ENCODE measurements at regions not wholly inside any gene's neighbourhood (a gene's known extent, or its start where the extent isn't known, plus 50 kb on each side); places are given as distances from the start of the nearest gene placed in this dataset.

- Mint-ChIP-seq H3K4me3 (no peak overlapping the region), H3K27me3 (peaks cover 0 to 6% of the 10 kb centered on the region in 2 donors), H3K27ac (no peak overlapping the region), H3K36me3 (ENCODE audit: insufficient read depth) (peaks cover 3% of the 10 kb centered on the region), H3K9me3 (no peaks in the 10 kb centered on the region), H3K4me1 (ENCODE audit: low read depth in 2 of 2) (no peaks in the 10 kb centered on the region)
- ATAC-seq (replicated peaks) (no peak), DNase-seq (no peak)
These were observed 245.3 kb upstream of the HTR2A start for GRCh38 chr13:47142105-47142504.

DNA sequence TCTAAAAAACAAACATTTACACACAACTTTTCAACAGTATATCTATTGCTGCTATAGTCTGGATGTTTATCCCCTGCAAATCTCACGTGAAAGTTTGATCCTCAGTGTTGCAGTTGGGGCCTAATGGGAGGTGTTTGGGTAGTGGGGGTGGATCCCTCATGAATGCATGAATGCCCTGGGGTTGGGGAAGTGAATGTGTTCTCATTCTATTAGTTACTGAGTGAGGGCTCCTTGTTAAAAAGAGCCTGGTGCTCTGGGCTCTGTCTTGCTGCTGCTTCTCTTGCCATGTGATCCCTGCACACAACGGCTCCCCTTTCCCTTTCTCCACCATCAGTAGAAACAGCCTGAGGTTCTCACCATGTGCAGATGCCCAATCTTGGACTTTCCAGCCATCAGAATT is 242.7 kb upstream of the HTR2A start:
- Mint-ChIP-seq H3K4me1 (ENCODE audit: low read depth in 2 of 2) (no peaks in the 10 kb centered on the region), H3K9me3 (peaks cover 0 to 5% of the 10 kb centered on the region in 2 donors), H3K4me3 (no peak overlapping the region), H3K36me3 (ENCODE audit: insufficient read depth) (no peaks in the 10 kb centered on the region), H3K27ac (no peak overlapping the region), H3K27me3 (peaks cover 0 to 6% of the 10 kb centered on the region in 2 donors)
- DNase-seq (no peak), ATAC-seq (replicated peaks) (no peak)

DNA sequence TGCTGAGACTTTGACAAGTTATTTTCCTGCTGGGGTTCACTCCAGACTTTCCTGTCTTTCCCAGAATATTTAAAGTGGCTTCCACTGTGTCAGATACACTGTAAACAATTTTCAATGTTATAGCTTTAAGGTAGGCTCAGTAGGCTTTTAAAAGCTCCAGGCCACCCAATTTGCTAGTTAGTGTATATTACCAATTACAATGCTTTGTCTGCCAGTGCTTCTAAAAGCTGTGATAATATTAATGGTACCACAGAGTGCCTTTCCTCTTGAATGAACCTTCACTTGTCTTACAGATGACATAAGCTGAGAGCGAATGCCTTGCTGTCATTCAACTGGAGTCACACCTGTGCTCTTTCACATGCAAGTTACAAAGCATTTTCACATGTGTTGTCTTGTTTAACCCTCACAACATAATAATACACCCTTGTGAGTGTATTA is 239.7 kb upstream of the HTR2A start:
- ATAC-seq (replicated peaks) (no peak), DNase-seq (no peak)
- Mint-ChIP-seq H3K4me3 (no peak overlapping the region), H3K36me3 (ENCODE audit: insufficient read depth) (no peaks in the 10 kb centered on the region), H3K4me1 (ENCODE audit: low read depth in 2 of 2) (no peaks in the 10 kb centered on the region), H3K27ac (no peak overlapping the region), H3K27me3 (peaks cover 0 to 6% of the 10 kb centered on the region in 2 donors), H3K9me3 (peaks cover 0 to 5% of the 10 kb centered on the region in 2 donors)

DNA sequence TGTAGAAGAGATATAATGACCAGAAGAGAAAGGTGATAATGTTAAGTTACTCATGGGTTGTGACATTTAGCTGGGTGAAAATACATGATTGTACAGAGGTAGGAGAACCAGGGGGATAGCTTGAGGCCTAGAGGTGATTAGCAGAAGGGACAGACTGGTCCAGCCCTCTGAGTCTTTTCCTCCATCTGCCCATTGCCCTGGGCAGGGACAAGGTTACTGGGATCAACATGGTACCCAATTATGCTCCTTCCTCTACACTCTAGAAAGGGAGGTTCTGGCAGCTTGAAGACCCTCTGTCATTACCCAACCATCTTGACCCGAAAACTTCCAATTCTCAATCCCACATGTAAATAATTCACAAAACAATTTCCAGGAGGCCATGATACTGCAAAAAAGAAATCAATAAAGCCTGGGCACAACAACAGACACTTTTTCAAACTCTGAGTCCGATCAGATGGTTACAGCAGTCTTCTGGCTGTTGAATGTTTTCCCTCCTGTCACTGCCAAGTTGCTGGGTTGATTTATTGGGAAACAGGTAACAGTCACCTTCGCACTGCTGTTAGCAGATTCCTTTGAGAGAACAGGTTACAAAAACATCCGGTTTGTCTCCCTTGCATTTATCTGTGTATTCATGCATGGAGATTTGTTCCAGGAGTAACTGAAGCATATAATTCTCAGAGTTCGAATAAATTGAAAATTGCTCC is 239.1 kb upstream of the HTR2A start:
- DNase-seq (no peak), ATAC-seq (replicated peaks) (no peak)
- H3K36me3 Mint-ChIP-seq (ENCODE audit: insufficient read depth) = no peaks in the 10 kb centered on the region
- no peaks in the 10 kb centered on the region for H3K4me1 Mint-ChIP-seq (ENCODE audit: low read depth in 2 of 2)
- peaks cover 0 to 6% of the 10 kb centered on the region in 2 donors for H3K27me3 Mint-ChIP-seq
- H3K4me3 Mint-ChIP-seq = no peak overlapping the region
- H3K27ac Mint-ChIP-seq = no peak overlapping the region
- peaks cover 0 to 5% of the 10 kb centered on the region in 2 donors for H3K9me3 Mint-ChIP-seq

GRCh38 chr13:47134939-47135489 is 238.2 kb upstream of the HTR2A start:
- Mint-ChIP-seq H3K36me3 (ENCODE audit: insufficient read depth) (no peaks in the 10 kb centered on the region), H3K9me3 (peaks cover 0 to 5% of the 10 kb centered on the region in 2 donors), H3K4me3 (no peak overlapping the region), H3K27ac (no peak overlapping the region), H3K27me3 (peaks cover 0 to 6% of the 10 kb centered on the region in 2 donors), H3K4me1 (ENCODE audit: low read depth in 2 of 2) (no peaks in the 10 kb centered on the region)
- no peak for ATAC-seq (replicated peaks)
- no peak for DNase-seq

DNA sequence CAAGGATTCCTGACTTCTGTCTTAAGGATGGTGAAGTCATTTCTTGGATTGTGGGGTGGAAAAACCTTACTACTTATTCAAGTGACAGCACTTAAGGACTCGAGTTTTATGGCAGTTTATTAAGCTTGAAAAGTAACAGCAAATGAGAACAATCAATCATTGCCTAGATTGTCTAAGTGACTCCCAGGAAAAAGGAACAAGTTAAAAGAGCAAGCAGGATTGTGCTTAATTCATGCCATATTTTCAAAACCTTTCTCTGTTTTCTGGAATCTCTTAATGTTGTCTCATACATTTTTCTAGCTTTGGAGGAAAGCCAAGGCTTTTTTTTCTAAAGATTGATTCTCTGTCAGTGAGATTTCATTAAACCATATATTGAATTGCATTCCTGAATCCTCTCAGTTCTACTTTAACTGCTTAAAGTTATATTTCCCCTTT is 236.2 kb upstream of the HTR2A start:
- H3K36me3 Mint-ChIP-seq (ENCODE audit: insufficient read depth) = no peaks in the 10 kb centered on the region
- peaks cover 5 to 8% of the 10 kb centered on the region in 2 donors for H3K27me3 Mint-ChIP-seq
- H3K4me1 Mint-ChIP-seq (ENCODE audit: low read depth in 2 of 2) = no peaks in the 10 kb centered on the region
- ATAC-seq (replicated peaks) = no peak
- no peak overlapping the region for H3K4me3 Mint-ChIP-seq
- H3K9me3 Mint-ChIP-seq = peaks cover 0 to 5% of the 10 kb centered on the region in 2 donors
- DNase-seq = no peak
- no peak overlapping the region for H3K27ac Mint-ChIP-seq

GRCh38 chr13:47129461-47129860 is 232.6 kb upstream of the HTR2A start:
- Mint-ChIP-seq H3K27me3 (peaks cover 0 to 8% of the 10 kb centered on the region in 2 donors), H3K36me3 (ENCODE audit: insufficient read depth) (no peaks in the 10 kb centered on the region), H3K4me3 (no peak overlapping the region), H3K27ac (no peak overlapping the region), H3K4me1 (ENCODE audit: low read depth in 2 of 2) (no peaks in the 10 kb centered on the region), H3K9me3 (no peaks in the 10 kb centered on the region)
- no peak for DNase-seq
- no peak for ATAC-seq (replicated peaks)

- Mint-ChIP-seq H3K4me3 (no peak overlapping the region), H3K4me1 (ENCODE audit: low read depth in 2 of 2) (no peaks in the 10 kb centered on the region), H3K27ac (no peak overlapping the region), H3K9me3 (peaks cover 0 to 6% of the 10 kb centered on the region in 2 donors), H3K36me3 (ENCODE audit: insufficient read depth) (no peaks in the 10 kb centered on the region), H3K27me3 (peaks cover 0 to 8% of the 10 kb centered on the region in 2 donors)
- ATAC-seq (replicated peaks) = no peak
- no peak for DNase-seq
These were observed 229.6 kb upstream of the HTR2A start for GRCh38 chr13:47126432-47126831.

DNA sequence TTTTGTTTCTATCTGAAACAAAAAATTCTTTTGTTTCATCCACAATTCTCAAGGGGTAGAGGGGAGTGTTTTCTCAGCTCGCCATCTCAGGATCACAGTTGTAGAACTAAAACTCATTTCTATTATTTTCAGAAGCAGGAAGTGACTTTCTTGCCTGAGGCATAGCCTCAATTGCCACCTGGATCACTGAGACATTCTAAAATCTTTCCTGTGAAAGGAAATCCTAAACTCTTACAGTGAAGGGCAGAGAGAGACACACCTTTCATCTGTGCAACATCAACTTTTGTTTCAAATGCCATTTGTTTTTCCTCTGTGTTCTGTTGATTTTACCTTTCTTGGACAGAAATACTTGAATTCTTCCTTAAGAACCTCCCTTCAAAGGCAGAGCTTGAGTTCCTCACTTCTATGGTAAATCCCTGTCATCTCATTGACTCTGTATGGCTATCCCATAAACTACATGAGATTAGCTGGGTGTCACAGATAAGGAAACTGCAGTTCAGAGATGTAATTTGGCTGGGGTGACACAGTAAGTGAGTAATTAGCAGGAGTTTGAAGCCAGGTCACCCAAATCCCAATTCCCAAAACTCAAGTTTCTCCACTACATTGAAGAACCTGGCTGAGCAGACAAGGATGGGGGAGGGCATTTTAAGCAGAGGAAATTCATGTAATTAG is 224.4 kb upstream of the HTR2A start:
- no peak for ATAC-seq (replicated peaks)
- no peak overlapping the region for H3K27ac Mint-ChIP-seq
- peaks cover 0 to 6% of the 10 kb centered on the region in 2 donors for H3K9me3 Mint-ChIP-seq
- H3K4me3 Mint-ChIP-seq = no peak overlapping the region
- peaks cover 0 to 5% of the 10 kb centered on the region in 2 donors for H3K27me3 Mint-ChIP-seq
- no peaks in the 10 kb centered on the region for H3K4me1 Mint-ChIP-seq (ENCODE audit: low read depth in 2 of 2)
- no peaks in the 10 kb centered on the region for H3K36me3 Mint-ChIP-seq (ENCODE audit: insufficient read depth)
- DNase-seq = no peak

DNA sequence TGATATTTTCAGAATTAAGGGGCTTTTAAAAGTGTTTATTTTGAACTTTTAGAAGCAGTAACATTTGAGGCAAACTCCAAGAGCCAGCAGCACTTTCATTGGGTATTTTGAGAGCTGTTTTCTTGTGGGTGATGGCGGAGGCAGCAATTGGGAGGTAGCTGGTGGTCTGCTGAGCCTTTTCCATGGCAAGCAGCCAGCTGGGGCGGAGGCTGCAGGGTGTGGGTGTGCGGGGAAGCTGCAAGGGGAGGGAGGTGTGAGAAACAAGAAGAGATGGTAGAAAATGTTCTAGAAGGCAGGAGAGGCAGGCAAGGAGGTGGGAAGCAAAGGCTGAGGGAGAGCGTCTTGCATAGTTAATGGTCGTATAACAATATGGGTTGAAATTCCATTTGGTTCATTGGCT is 223.4 kb upstream of the HTR2A start:
- Mint-ChIP-seq H3K4me1 (ENCODE audit: low read depth in 2 of 2) (no peaks in the 10 kb centered on the region), H3K4me3 (no peak overlapping the region), H3K36me3 (ENCODE audit: insufficient read depth) (no peaks in the 10 kb centered on the region), H3K27me3 (peaks cover 0 to 5% of the 10 kb centered on the region in 2 donors), H3K9me3 (peaks cover 0 to 6% of the 10 kb centered on the region in 2 donors), H3K27ac (no peak overlapping the region)
- no peak for DNase-seq
- no peak for ATAC-seq (replicated peaks)

- ATAC-seq (replicated peaks) (no peak), DNase-seq (no peak)
- peaks cover 0 to 5% of the 10 kb centered on the region in 2 donors for H3K27me3 Mint-ChIP-seq
- peaks cover 0 to 6% of the 10 kb centered on the region in 2 donors for H3K9me3 Mint-ChIP-seq
- H3K27ac Mint-ChIP-seq = no peak overlapping the region
- H3K4me3 Mint-ChIP-seq = no peak overlapping the region
- no peaks in the 10 kb centered on the region for H3K36me3 Mint-ChIP-seq (ENCODE audit: insufficient read depth)
- no peaks in the 10 kb centered on the region for H3K4me1 Mint-ChIP-seq (ENCODE audit: low read depth in 2 of 2)
These were observed 222.9 kb upstream of the HTR2A start for GRCh38 chr13:47119575-47120235.

DNA sequence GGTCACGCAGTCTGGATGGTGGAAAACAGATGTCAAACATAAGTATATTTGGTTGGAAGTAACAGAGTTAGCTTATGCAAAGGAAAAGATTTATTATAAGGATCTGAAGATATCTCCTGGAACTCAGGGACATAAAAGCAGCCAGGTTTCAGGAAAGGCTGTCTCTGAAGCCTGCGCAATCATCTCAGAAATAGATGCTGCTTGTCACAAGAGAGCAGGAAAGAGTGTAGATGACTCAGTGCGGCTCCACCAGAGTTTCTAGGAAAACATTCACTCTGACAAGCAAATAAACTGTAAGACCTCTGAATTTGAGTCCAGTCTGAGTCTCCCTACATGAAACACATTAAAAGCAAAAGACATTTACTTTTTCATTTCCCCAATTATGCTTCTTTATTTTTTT is 220.4 kb upstream of the HTR2A start:
- Mint-ChIP-seq H3K4me3 (no peak overlapping the region), H3K36me3 (ENCODE audit: insufficient read depth) (no peaks in the 10 kb centered on the region), H3K27ac (no peak overlapping the region), H3K4me1 (ENCODE audit: low read depth in 2 of 2) (no peaks in the 10 kb centered on the region), H3K9me3 (peaks cover 0 to 2% of the 10 kb centered on the region in 2 donors), H3K27me3 (peaks cover 0 to 5% of the 10 kb centered on the region in 2 donors)
- ATAC-seq (replicated peaks) (no peak), DNase-seq (no peak)

DNA sequence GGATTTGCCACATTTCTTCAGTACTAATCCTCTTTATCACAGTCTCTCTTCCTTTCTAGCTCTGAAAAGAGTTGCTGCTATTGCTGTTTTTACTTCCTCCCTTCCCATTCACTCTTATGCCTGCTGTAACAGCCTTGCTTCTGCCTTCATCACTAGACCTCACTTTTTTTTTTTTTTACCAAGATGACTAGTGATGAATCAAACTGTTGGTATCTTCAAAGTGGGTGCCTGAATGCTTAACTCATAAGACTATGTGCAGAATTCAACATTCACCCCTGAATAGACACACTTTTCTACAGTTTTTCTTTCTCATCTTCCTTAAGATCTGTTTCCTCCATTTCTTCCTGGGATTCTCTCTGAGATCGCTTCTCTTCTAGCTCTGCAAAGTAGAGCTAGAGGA is 217.2 kb upstream of the HTR2A start:
- Mint-ChIP-seq H3K9me3 (peaks cover 0 to 2% of the 10 kb centered on the region in 2 donors), H3K4me3 (no peak overlapping the region), H3K27ac (no peak overlapping the region), H3K27me3 (peaks cover 0 to 10% of the 10 kb centered on the region in 2 donors), H3K36me3 (ENCODE audit: insufficient read depth) (no peaks in the 10 kb centered on the region), H3K4me1 (ENCODE audit: low read depth in 2 of 2) (no peaks in the 10 kb centered on the region)
- DNase-seq = no peak
- no peak for ATAC-seq (replicated peaks)
